Liver (tissue), 8 donors: ENCODE measurements at regions not wholly inside any gene's neighbourhood (a gene's known extent, or its start where the extent isn't known, plus 50 kb on each side); places are given as distances from the start of the nearest gene placed in this dataset.

Experiments used
- DNase-seq: peaks from one replicate; pipeline ENCODE4 v3.0.0-alpha.2; 2017; ENCODE audit warnings: low spot score
- H3K27ac ChIP-seq, 2 donors: one replicate each; pipeline ENCODE4 v1.7.0; 2013; ENCODE audit warnings: inconsistent platforms in 2 of 2, low read length in 2 of 2, control low read depth in 1 of 2, low read depth in 1 of 2, mild to moderate bottlenecking in 1 of 2
- H3K27me3 ChIP-seq, 4 donors: one replicate each; pipeline versions ENCODE4 v1.6.1 to v1.7.0; 2013; ENCODE audit warnings: low read length in 3 of 4, inconsistent platforms in 1 of 4, mild to moderate bottlenecking in 1 of 4, moderate library complexity in 1 of 4; ENCODE audit not compliant: control insufficient read depth in 4 of 4, insufficient read depth in 4 of 4
- H3K36me3 ChIP-seq, 4 donors: one replicate each; pipeline versions ENCODE4 v1.6.1 to v1.7.0; 2013; ENCODE audit warnings: low read length in 3 of 4, mild to moderate bottlenecking in 3 of 4, low read depth in 1 of 4, moderate library complexity in 1 of 4; ENCODE audit not compliant: control insufficient read depth in 4 of 4, insufficient read depth in 3 of 4
- H3K4me1 ChIP-seq, 4 donors: one replicate each; pipeline versions ENCODE4 v1.6.1 to v1.7.0; 2013; ENCODE audit warnings: low read length in 3 of 4, mild to moderate bottlenecking in 3 of 4, moderate library complexity in 1 of 4; ENCODE audit not compliant: control insufficient read depth in 4 of 4, insufficient read depth in 4 of 4
- H3K4me3 ChIP-seq, 3 donors: one replicate each; pipeline versions ENCODE4 v1.6.1 to v1.7.0; 2013; ENCODE audit warnings: low read length in 3 of 3, control low read depth in 1 of 3, low read depth in 1 of 3, mild to moderate bottlenecking in 1 of 3
- H3K9ac ChIP-seq, 2 donors: one replicate each; pipeline ENCODE4 v1.7.0; 2013; ENCODE audit warnings: low read length in 2 of 2, mild to moderate bottlenecking in 2 of 2, moderate library complexity in 2 of 2, control low read depth in 1 of 2, low read depth in 1 of 2
- H3K9me3 ChIP-seq, 4 donors: one replicate each; pipeline versions ENCODE4 v1.6.1 to v1.7.0; 2013; ENCODE audit warnings: low read length in 3 of 4; ENCODE audit not compliant: control insufficient read depth in 4 of 4
- ATF3 ChIP-seq: IDR thresholded peaks from 2 replicates; pipeline ENCODE4 v1.6.1; 2016; ENCODE audit warnings: antibody characterized with exemption
- CTCF ChIP-seq: fragments of 150-350 bp; IDR thresholded peaks from 2 replicates; pipeline ENCODE4 v1.5.1; 2017; ENCODE audit warnings: improper control_type of control experiment, low read depth, low read length; ENCODE audit not compliant: missing input control
- EGR1 ChIP-seq, 2 donors: IDR thresholded peaks; 2 replicates each; pipeline ENCODE4 v1.6.1; 2016 to 2018; ENCODE audit warnings: antibody characterized with exemption in 2 of 2, low read depth in 2 of 2
- FOXA1 ChIP-seq: IDR thresholded peaks from 2 replicates; pipeline ENCODE4 v1.6.1; 2016; ENCODE audit warnings: antibody characterized with exemption
- FOXA2 ChIP-seq: IDR thresholded peaks from 2 replicates; pipeline ENCODE4 v1.6.1; 2016; ENCODE audit warnings: antibody characterized with exemption
- GABPA ChIP-seq, 2 donors: IDR thresholded peaks in 1 of 2; conservative IDR thresholded peaks in 1 of 2; 2 replicates each; pipeline ENCODE4 v1.6.1; 2016; ENCODE audit warnings: antibody characterized with exemption in 2 of 2, mild to moderate bottlenecking in 1 of 2, moderate library complexity in 1 of 2
- HNF4A ChIP-seq, 2 donors: conservative IDR thresholded peaks; 2 replicates each; pipeline ENCODE4 v1.6.1; 2016; ENCODE audit warnings: antibody characterized with exemption in 2 of 2, mild to moderate bottlenecking in 2 of 2
- HNF4G ChIP-seq: IDR thresholded peaks from 2 replicates; pipeline ENCODE4 v1.6.1; 2016; ENCODE audit warnings: antibody characterized with exemption
- JUND ChIP-seq, 2 donors: IDR thresholded peaks; 2 replicates each; pipeline ENCODE4 v1.6.1; 2016; ENCODE audit warnings: antibody characterized with exemption in 2 of 2
- MAX ChIP-seq: IDR thresholded peaks from 2 replicates; pipeline ENCODE4 v1.6.1; 2016; ENCODE audit warnings: antibody characterized with exemption
- NR2F2 ChIP-seq: IDR thresholded peaks from 2 replicates; pipeline ENCODE4 v1.6.1; 2016; ENCODE audit warnings: antibody characterized with exemption
- RAD21 ChIP-seq, 2 donors: IDR thresholded peaks; 2 replicates each; pipeline ENCODE4 v1.6.1; 2016; ENCODE audit warnings: antibody characterized with exemption in 2 of 2, mild to moderate bottlenecking in 2 of 2
- REST ChIP-seq: IDR thresholded peaks from 2 replicates; pipeline ENCODE4 v1.6.1; 2016; ENCODE audit warnings: antibody characterized with exemption, mild to moderate bottlenecking
- RXRA ChIP-seq, 2 donors: IDR thresholded peaks; 2 replicates each; pipeline ENCODE4 v1.6.1; 2017 to 2018; ENCODE audit warnings: antibody characterized with exemption in 2 of 2, mild to moderate bottlenecking in 1 of 2
- SP1 ChIP-seq: IDR thresholded peaks from 2 replicates; pipeline ENCODE4 v1.6.1; 2018; ENCODE audit warnings: antibody characterized with exemption, mild to moderate bottlenecking
- TAF1 ChIP-seq: conservative IDR thresholded peaks from 2 replicates; pipeline ENCODE4 v1.6.1; 2016; ENCODE audit warnings: antibody characterized with exemption, mild to moderate bottlenecking
- YY1 ChIP-seq: IDR thresholded peaks from 2 replicates; pipeline ENCODE4 v1.6.1; 2016; ENCODE audit warnings: antibody characterized with exemption, mild to moderate bottlenecking
- ZBTB33 ChIP-seq: IDR thresholded peaks from 2 replicates; pipeline ENCODE4 v1.6.1; 2016; ENCODE audit warnings: antibody characterized with exemption
- WGBS: extraction: QIAGEN DNeasy Blood & Tissue Kit; methylation state at CpG from one replicate; pipeline ENCODE4 v1.1.7; 2013; 5-methylcytosine and 5-hydroxymethylcytosine counted together
- donor health status: healthy.
- donor health status: healthy.
- donor health status: healthy.
- donor health status: healthy.
- donor health status: healthy.

GRCh38 chrX:87110142-87110541, 407.5 kb upstream of the KLHL4 start:
- Histone ChIP-seq H3K27ac (no peak overlapping the region), H3K4me3 (no peak overlapping the region), H3K27me3 (no peaks in the 10 kb centered on the region), H3K9ac (no peak overlapping the region), H3K36me3 (no peaks in the 10 kb centered on the region), H3K9me3 (peaks cover 0 to 12% (median 4%) of the 10 kb centered on the region in 4 donors), H3K4me1 (no peaks in the 10 kb centered on the region)
- TF ChIP-seq TAF1 (no peak), RXRA (IDR thresholded peaks at IDR 0.05) (no peak), JUND (IDR thresholded peaks at IDR 0.05) (no peak), FOXA1 (no peak), FOXA2 (no peak), MAX (no peak)
- WGBS, result 83% methylated on average over 2 of the region's 2 CpGs
- DNase-seq, result no peak

- TF ChIP-seq RXRA (IDR thresholded peaks at IDR 0.05) (no peak), YY1 (no peak), HNF4A (conservative IDR thresholded peaks at IDR 0.05) (no peak), GABPA (IDR thresholded peaks at IDR 0.05 in 1 of 2, conservative IDR thresholded peaks at IDR 0.05 in 1 of 2) (no peak), EGR1 (IDR thresholded peaks at IDR 0.05; ENCODE audit: low read depth in 2 of 2) (no peak), FOXA1 (no peak), FOXA2 (no peak), ZBTB33 (no peak), TAF1 (no peak), REST (no peak), NR2F2 (no peak), RAD21 (IDR thresholded peaks at IDR 0.05) (no peak), HNF4G (no peak), ATF3 (no peak), MAX (no peak), CTCF (no peak), SP1 (no peak), JUND (IDR thresholded peaks at IDR 0.05) (no peak)
- Histone ChIP-seq H3K27me3 (no peaks in the 10 kb centered on the region), H3K4me3 (no peak overlapping the region), H3K27ac (no peak overlapping the region), H3K4me1 (no peaks in the 10 kb centered on the region), H3K9ac (no peak overlapping the region), H3K9me3 (no peaks in the 10 kb centered on the region), H3K36me3 (no peaks in the 10 kb centered on the region)
- no peak for DNase-seq
- WGBS, result 86% methylated on average over 18 of the region's 18 CpGs
These were observed 376.7 kb upstream of the KLHL4 start for GRCh38 chrX:87140800-87141483.
